ENCODE measurements at regions not wholly inside any gene's neighbourhood (a gene's known extent, or its start where the extent isn't known, plus 50 kb on each side); places are given as distances from the start of the nearest gene placed in this dataset.

- no peak overlapping the region for H2AFZ ChIP-seq (ENCODE audit: low read length)
- no peak overlapping the region for H3K4me2 ChIP-seq (ENCODE audit: insufficient read depth, low read length, poor library complexity, severe bottlenecking)
- H3K27me3 ChIP-seq (ENCODE audit: control insufficient read depth in 3 of 3, insufficient read depth in 3 of 3, low read depth in 1 of 3, low read length in 3 of 3), result no peaks in the 10 kb centered on the region
- H3K4me3 ChIP-seq (ENCODE audit: low read length in 2 of 2), result no peak overlapping the region
- no peaks in the 10 kb centered on the region for H3K36me3 ChIP-seq (replicated peaks in 1 of 2; ENCODE audit: control insufficient read depth in 2 of 2, insufficient read depth in 2 of 2, low read length in 2 of 2)
- no peak overlapping the region for H3K18ac ChIP-seq (ENCODE audit: low read length)
- H3K4ac ChIP-seq (ENCODE audit: low read length), result no peak overlapping the region
- no peak overlapping the region for H3K23ac ChIP-seq (ENCODE audit: low read depth, low read length, poor library complexity)
- no peak overlapping the region for H2BK120ac ChIP-seq (ENCODE audit: low read depth, low read length)
- H3K14ac ChIP-seq (ENCODE audit: low read length), result no peak overlapping the region
- no peak overlapping the region for H2BK15ac ChIP-seq (ENCODE audit: low read length)
- H4K91ac ChIP-seq (ENCODE audit: low read depth, low read length, poor library complexity), result no peak overlapping the region
- H3K9me3 ChIP-seq (replicated peaks in 1 of 2; ENCODE audit: control insufficient read depth in 2 of 2, insufficient read depth in 1 of 2, low read depth in 1 of 2, low read length in 2 of 2), result no peaks in the 10 kb centered on the region
- no peak overlapping the region for H2AK5ac ChIP-seq (ENCODE audit: low read depth, low read length)
- H3K4me1 ChIP-seq (ENCODE audit: control insufficient read depth in 2 of 2, insufficient read depth in 1 of 2, low read depth in 1 of 2, low read length in 2 of 2), result no peaks in the 10 kb centered on the region
- no peak overlapping the region for H3K27ac ChIP-seq (replicated peaks; ENCODE audit: low read length)
- no peak overlapping the region for H2BK5ac ChIP-seq (ENCODE audit: low read length)
- no peak overlapping the region for H3K9ac ChIP-seq (ENCODE audit: low read depth, low read length, poor library complexity)
- no peak for DNase-seq (ENCODE audit: low spot score)
- H2BK12ac ChIP-seq (ENCODE audit: low read length), result no peak overlapping the region
- no peak overlapping the region for H4K8ac ChIP-seq (ENCODE audit: low read depth, low read length)
- no peaks in the 10 kb centered on the region for H3K79me1 ChIP-seq (ENCODE audit: low read depth, low read length)
These were observed 523.2 kb downstream of the IGSF11 start for GRCh38 chr3:118511402-118511801.

GRCh38 chr3:118512301-118512700 is 522.3 kb downstream of the IGSF11 start:
- Histone ChIP-seq H2AK5ac (ENCODE audit: low read depth, low read length) (no peak overlapping the region), H3K79me1 (ENCODE audit: low read depth, low read length) (no peaks in the 10 kb centered on the region), H3K14ac (ENCODE audit: low read length) (no peak overlapping the region), H3K27me3 (ENCODE audit: control insufficient read depth in 3 of 3, insufficient read depth in 3 of 3, low read depth in 1 of 3, low read length in 3 of 3) (no peaks in the 10 kb centered on the region), H4K8ac (ENCODE audit: low read depth, low read length) (no peak overlapping the region), H4K91ac (ENCODE audit: low read depth, low read length, poor library complexity) (no peak overlapping the region), H3K36me3 (replicated peaks in 1 of 2; ENCODE audit: control insufficient read depth in 2 of 2, insufficient read depth in 2 of 2, low read length in 2 of 2) (no peaks in the 10 kb centered on the region), H3K27ac (replicated peaks; ENCODE audit: low read length) (no peak overlapping the region), H3K9me3 (replicated peaks in 1 of 2; ENCODE audit: control insufficient read depth in 2 of 2, insufficient read depth in 1 of 2, low read depth in 1 of 2, low read length in 2 of 2) (no peaks in the 10 kb centered on the region), H2BK5ac (ENCODE audit: low read length) (no peak overlapping the region), H3K18ac (ENCODE audit: low read length) (no peak overlapping the region), H2BK15ac (ENCODE audit: low read length) (no peak overlapping the region), H3K9ac (ENCODE audit: low read depth, low read length, poor library complexity) (no peak overlapping the region), H3K4me1 (ENCODE audit: control insufficient read depth in 2 of 2, insufficient read depth in 1 of 2, low read depth in 1 of 2, low read length in 2 of 2) (no peaks in the 10 kb centered on the region), H2AFZ (ENCODE audit: low read length) (no peak overlapping the region), H3K4me3 (ENCODE audit: low read length in 2 of 2) (no peak overlapping the region), H2BK120ac (ENCODE audit: low read depth, low read length) (no peak overlapping the region), H3K4ac (ENCODE audit: low read length) (no peak overlapping the region), H2BK12ac (ENCODE audit: low read length) (no peak overlapping the region), H3K23ac (ENCODE audit: low read depth, low read length, poor library complexity) (no peak overlapping the region), H3K4me2 (ENCODE audit: insufficient read depth, low read length, poor library complexity, severe bottlenecking) (no peak overlapping the region)
- DNase-seq (ENCODE audit: low spot score), result no peak
- WGBS, 2 donors (ENCODE audit: extremely low coverage in 2 of 2, insufficient read length in 2 of 2, insufficient replicate concordance in 1 of 2), result no CpG with 5 or more reads among the region's 2 CpGs

- Histone ChIP-seq H2BK15ac (ENCODE audit: low read length) (no peak overlapping the region), H3K4ac (ENCODE audit: low read length) (no peak overlapping the region), H3K27me3 (ENCODE audit: control insufficient read depth in 3 of 3, insufficient read depth in 3 of 3, low read depth in 1 of 3, low read length in 3 of 3) (no peaks in the 10 kb centered on the region), H2AK5ac (ENCODE audit: low read depth, low read length) (no peak overlapping the region), H3K4me2 (ENCODE audit: insufficient read depth, low read length, poor library complexity, severe bottlenecking) (no peak overlapping the region), H3K14ac (ENCODE audit: low read length) (no peak overlapping the region), H3K9ac (ENCODE audit: low read depth, low read length, poor library complexity) (no peak overlapping the region), H3K27ac (replicated peaks; ENCODE audit: low read length) (no peak overlapping the region), H3K4me3 (ENCODE audit: low read length in 2 of 2) (no peak overlapping the region), H3K9me3 (replicated peaks in 1 of 2; ENCODE audit: control insufficient read depth in 2 of 2, insufficient read depth in 1 of 2, low read depth in 1 of 2, low read length in 2 of 2) (no peaks in the 10 kb centered on the region), H3K18ac (ENCODE audit: low read length) (no peak overlapping the region), H3K79me1 (ENCODE audit: low read depth, low read length) (no peaks in the 10 kb centered on the region), H2BK120ac (ENCODE audit: low read depth, low read length) (no peak overlapping the region), H4K8ac (ENCODE audit: low read depth, low read length) (no peak overlapping the region), H3K23ac (ENCODE audit: low read depth, low read length, poor library complexity) (no peak overlapping the region), H2BK12ac (ENCODE audit: low read length) (no peak overlapping the region), H2AFZ (ENCODE audit: low read length) (no peak overlapping the region), H3K4me1 (ENCODE audit: control insufficient read depth in 2 of 2, insufficient read depth in 1 of 2, low read depth in 1 of 2, low read length in 2 of 2) (no peaks in the 10 kb centered on the region), H4K91ac (ENCODE audit: low read depth, low read length, poor library complexity) (no peak overlapping the region), H2BK5ac (ENCODE audit: low read length) (no peak overlapping the region), H3K36me3 (replicated peaks in 1 of 2; ENCODE audit: control insufficient read depth in 2 of 2, insufficient read depth in 2 of 2, low read length in 2 of 2) (no peaks in the 10 kb centered on the region)
- WGBS, 2 donors (ENCODE audit: extremely low coverage in 2 of 2, insufficient read length in 2 of 2, insufficient replicate concordance in 1 of 2), result no CpG with 5 or more reads among the region's 3 CpGs
- DNase-seq (ENCODE audit: low spot score), result no peak
These were observed 509.6 kb downstream of the IGSF11 start for GRCh38 chr3:118525077-118525476.

- Histone ChIP-seq H2AFZ (ENCODE audit: low read length) (no peak overlapping the region), H2BK15ac (ENCODE audit: low read length) (no peak overlapping the region), H4K8ac (ENCODE audit: low read depth, low read length) (no peak overlapping the region), H3K79me1 (ENCODE audit: low read depth, low read length) (no peaks in the 10 kb centered on the region), H3K9me3 (replicated peaks in 1 of 2; ENCODE audit: control insufficient read depth in 2 of 2, insufficient read depth in 1 of 2, low read depth in 1 of 2, low read length in 2 of 2) (no peaks in the 10 kb centered on the region), H3K18ac (ENCODE audit: low read length) (no peak overlapping the region), H3K4me1 (ENCODE audit: control insufficient read depth in 2 of 2, insufficient read depth in 1 of 2, low read depth in 1 of 2, low read length in 2 of 2) (no peaks in the 10 kb centered on the region), H2BK120ac (ENCODE audit: low read depth, low read length) (no peak overlapping the region), H3K4me2 (ENCODE audit: insufficient read depth, low read length, poor library complexity, severe bottlenecking) (no peak overlapping the region), H3K27ac (replicated peaks; ENCODE audit: low read length) (no peak overlapping the region), H3K9ac (ENCODE audit: low read depth, low read length, poor library complexity) (no peak overlapping the region), H3K4ac (ENCODE audit: low read length) (no peak overlapping the region), H3K27me3 (ENCODE audit: control insufficient read depth in 3 of 3, insufficient read depth in 3 of 3, low read depth in 1 of 3, low read length in 3 of 3) (no peaks in the 10 kb centered on the region), H3K23ac (ENCODE audit: low read depth, low read length, poor library complexity) (no peak overlapping the region), H2BK5ac (ENCODE audit: low read length) (no peak overlapping the region), H3K36me3 (replicated peaks in 1 of 2; ENCODE audit: control insufficient read depth in 2 of 2, insufficient read depth in 2 of 2, low read length in 2 of 2) (no peaks in the 10 kb centered on the region), H2AK5ac (ENCODE audit: low read depth, low read length) (no peak overlapping the region), H2BK12ac (ENCODE audit: low read length) (no peak overlapping the region), H4K91ac (ENCODE audit: low read depth, low read length, poor library complexity) (no peak overlapping the region), H3K14ac (ENCODE audit: low read length) (no peak overlapping the region), H3K4me3 (ENCODE audit: low read length in 2 of 2) (no peak overlapping the region)
- DNase-seq (ENCODE audit: low spot score), result no peak
- no CpG with 5 or more reads among the region's 1 CpG for WGBS, 2 donors (ENCODE audit: extremely low coverage in 2 of 2, insufficient read length in 2 of 2, insufficient replicate concordance in 1 of 2)
These were observed 507.7 kb downstream of the IGSF11 start for GRCh38 chr3:118526758-118527513.

Data from neuronal stem cell (in vitro differentiated cells).